NB4 (cell line): ENCODE measurements at regions not wholly inside any gene's neighbourhood (a gene's known extent, or its start where the extent isn't known, plus 50 kb on each side); places are given as distances from the start of the nearest gene placed in this dataset.

Source experiments
- CTCF ChIP-seq: IDR thresholded peaks from one replicate; pipeline ENCODE4 v1.5.1; 2012; ENCODE audit warnings: low read depth, low read length
- MAX ChIP-seq: IDR thresholded peaks from 2 replicates; pipeline ENCODE4 v1.6.1; 2011; ENCODE audit warnings: low read depth, low read length
- POLR2A ChIP-seq: IDR thresholded peaks from 2 replicates; pipeline ENCODE4 v1.6.1; 2011; ENCODE audit warnings: mild to moderate bottlenecking; ENCODE audit not compliant: insufficient read length; ENCODE audit errors: extremely low read depth

- no peak for TF ChIP-seq CTCF
- TF ChIP-seq POLR2A, result no peak
- TF ChIP-seq MAX, result no peak
Observed at GRCh38 chr15:92290359-92290992, 103.2 kb upstream of the ST8SIA2 start.
